NCI-H1436 treated with DMSO at 0.1 percent for 48 hours (cell line): ENCODE measurements at regions not wholly inside any gene's neighbourhood (a gene's known extent, or its start where the extent isn't known, plus 50 kb on each side); places are given as distances from the start of the nearest gene placed in this dataset.

Experiments
- DNase-seq: peaks from one replicate; lab custom pipeline; 2025; lab: John Stamatoyannopoulos, UW

DNA sequence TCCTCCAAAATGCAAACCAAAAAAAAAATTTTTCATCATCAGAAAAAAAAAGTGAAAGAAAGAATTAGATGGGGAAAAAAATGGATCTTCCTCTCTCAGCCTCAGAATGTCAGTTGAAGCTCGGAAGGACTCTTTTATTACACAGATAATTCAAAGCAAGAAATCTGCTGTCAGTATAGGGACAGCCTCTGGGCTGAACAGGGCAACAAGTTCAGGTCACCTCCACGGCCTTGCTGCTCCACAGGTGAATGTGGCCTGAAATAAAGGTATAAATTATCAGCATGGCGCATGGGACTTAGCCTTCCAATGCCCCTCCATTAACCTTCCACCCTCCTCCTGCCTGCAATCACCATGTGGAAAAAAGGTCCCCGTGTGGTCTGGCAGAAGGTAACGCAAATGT, 316.8 kb upstream of the POU3F3 start:
- no peak for DNase-seq

DNA sequence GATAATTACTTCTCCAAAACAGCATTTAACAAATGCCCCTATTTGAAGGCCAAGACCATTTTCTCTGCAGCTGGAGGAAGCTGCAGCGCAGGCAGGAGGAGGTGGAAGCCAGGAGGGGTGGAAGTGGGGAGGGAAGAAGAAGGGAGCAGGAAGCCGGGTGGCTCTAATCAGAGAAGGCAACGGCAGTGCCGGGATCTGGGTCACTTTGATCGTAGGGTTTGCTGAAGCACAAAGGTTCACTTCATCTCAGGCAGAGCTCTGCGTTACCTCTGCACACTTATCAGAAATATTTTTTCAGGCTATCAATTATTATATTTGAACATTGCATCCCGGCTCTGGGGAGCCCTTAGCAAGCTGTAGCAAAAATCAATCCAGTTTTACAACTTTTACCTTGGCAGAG, 315.8 kb upstream of the POU3F3 start:
- DNase-seq = no peak

DNA sequence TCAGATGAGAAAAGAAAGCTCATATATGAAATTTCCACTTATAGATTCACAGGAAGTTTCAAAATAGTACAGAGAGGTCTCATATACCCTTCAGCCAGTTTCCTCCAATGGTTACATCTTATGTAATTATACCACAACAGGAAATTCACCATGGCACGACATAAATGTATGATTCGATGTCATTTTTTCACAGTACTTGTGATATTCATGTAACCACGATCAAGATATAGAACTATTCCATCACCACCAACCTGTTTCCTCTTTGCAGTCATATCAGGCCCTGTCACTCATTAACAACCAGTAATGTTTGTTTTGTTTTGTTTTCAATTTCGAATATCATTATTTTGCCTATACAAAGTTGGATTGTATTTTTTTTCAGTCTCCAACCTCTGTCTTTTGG, 314.3 kb upstream of the POU3F3 start:
- no peak for DNase-seq

DNA sequence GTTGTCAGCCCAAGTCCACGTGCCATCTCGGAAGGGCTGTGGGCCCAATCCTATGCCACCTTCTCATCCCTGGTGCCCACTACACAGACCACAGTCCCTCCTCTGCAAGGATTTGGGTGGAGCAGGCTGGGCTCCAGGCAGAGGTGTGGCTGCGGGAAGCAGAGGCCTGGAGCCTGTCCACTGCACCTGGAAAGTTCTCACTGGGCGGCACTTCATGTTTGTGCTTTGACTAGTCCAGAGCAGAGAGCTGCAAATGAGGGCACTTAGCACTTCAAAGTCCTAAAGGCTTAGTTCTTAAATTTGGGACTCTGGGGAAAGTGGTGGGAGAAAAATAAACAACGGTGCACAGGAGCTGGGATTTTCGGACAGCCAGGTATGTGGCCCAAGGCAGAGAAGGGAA, 308.9 kb upstream of the POU3F3 start:
- no peak for DNase-seq

DNA sequence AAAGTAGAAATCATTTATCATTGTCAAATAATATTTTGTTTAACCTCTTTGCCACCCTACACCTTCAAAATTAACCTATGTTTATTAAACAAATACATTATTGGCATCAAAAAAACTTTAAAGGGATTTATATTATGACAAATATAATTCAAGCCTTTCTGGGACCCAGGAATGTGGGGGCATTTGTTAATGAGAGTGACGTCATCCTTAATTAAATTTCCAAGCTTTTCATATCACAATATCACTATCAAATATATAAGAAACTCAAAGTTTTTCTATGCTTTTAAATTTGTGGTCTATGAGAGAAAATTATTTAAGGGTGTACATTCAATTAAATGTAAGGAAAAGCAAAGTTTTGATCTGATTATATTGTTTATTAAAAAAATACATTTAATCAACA, 307.4 kb upstream of the POU3F3 start:
- no peak for DNase-seq

DNA sequence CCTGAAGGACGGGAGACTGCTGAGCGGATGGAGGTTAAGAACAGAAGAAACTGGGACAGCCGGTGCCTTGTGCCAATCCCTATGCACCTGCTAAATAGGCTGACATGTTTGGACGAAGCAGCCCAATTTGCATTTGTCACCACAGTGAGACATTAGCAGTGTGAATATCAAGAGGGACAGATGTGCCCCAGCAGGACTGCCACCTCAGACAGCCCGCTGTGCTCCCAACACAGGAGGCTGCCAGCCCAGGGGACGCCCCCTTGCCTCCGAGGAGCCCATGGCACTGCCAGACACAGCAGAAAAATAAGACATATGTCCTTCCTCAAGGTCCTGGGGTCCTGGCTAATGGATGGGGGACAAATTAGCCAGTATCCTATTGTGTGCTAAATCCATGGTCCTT, 306.7 kb upstream of the POU3F3 start:
- DNase-seq = no peak

DNA sequence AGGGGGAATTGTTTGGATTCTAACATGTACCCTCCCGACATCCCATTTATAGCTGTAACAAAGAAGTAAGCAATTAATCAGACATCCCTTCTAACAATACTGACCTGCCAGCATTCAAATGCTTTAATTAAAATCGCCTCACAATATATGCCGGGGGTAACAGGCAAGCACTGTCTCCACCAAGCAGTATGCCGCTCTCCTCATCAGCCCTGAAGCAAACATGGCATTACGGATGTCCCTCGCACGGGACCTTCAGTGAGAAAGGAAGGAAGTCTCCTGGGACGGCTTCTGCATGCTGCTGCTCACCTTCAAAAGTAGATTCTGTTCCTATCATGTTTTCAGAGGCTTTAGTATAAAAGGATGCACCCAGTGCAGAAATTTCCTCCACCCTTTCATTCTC, 292.7 kb upstream of the POU3F3 start:
- DNase-seq = no peak

DNA sequence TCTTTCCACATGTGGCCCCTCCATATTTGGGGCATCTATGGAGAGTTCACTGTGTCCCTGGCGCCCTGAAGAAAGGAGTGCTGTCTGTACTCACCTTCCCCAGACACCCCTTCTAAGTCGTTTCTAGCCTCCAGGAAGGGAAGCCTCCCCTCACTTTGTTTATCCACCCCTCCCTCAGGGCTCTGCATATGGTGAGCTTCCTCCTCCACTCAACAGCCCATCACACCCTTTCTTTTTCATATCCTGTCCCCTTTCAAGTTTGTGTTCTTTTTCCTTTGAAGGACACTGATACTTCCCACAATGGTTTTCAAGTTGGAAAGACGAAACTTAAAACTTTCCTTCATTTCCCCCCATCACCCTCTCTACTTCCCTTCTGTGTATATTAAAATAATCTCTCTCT, 291.4 kb upstream of the POU3F3 start:
- no peak for DNase-seq

DNA sequence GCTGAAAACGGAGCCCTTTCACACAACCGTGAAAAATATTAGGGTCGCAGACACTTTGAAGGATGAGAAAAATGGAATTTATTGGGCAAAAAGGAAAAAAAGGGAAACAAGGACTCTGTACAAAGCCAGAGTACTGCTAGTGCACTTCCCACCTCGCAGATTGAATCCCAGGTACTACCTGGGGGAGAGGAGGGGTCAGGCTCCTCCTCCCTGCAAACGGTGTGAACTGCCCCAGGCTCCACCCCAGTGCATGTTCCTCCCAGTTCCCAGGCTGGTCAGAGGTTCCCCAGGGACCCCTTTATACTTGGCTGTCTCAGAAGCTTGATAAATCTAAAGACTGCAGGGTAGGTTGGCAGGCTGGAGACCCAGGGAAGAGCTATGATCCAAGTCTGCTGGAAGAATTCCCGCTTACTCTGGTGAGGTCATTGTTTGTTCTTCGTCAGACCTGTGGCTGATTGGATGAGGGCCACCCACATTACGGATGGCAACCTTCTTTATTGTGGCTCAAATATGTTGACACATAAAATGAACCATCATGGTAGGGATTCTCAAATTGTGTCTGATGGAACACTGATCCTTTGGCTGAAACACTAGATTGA, 290.4 kb upstream of the POU3F3 start:
- no peak for DNase-seq

DNA sequence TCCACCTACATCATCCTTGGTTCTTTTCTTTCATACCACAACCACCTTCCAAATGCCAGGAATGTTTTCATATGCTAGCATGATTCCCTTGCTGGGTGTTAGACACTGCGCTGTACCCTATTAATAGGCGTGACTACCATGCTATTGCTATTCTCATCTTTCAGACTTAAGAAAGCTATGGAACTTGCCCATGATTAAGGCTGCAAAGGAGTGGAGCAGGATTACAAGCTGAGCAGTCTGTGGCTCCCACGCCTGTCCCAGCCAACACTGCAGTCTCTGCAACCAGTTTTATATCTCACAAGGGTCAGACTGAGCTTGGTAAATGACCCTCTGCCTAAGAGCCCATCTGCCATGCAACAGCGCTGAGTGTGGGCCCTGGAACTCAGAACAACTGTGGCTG, 285.7 kb upstream of the POU3F3 start:
- no peak for DNase-seq

DNA sequence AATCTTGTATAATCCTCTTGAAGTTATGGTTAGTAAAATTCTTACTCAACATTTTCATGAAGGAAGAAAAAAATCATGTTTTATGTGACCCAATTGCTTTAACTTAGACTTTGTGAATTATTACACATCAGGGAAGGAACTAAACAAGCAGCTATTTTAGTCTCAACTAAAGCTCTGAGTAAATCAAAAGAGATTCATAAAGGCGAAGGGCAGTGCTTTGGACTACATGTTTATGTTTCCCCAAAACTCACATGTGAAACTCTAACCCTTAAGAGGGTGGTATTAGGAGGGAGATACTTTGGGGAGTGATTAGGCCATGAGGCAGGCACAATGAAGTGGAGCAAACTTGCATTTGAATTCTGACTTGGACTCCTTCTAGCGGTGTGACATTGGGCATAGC, 283.7 kb upstream of the POU3F3 start:
- DNase-seq = no peak

DNA sequence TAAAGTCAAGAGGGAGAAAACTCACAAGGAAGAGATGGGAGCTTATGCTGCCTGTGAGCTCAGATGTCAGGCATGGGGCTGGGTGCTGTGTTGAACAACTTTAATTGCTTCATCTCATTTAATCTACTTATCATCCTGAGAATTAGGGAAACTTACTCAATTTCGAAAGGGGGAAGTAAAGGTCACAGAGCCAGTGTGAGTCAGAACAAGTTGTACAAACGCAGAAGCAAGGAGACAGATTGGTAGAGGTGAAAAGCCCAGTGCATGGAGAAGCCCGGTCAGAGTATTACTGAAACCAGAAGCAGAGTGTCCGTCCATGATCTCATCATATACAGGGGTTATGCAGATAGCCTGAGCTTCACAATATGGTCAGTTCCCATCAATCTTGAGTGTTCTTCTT, 281.1 kb upstream of the POU3F3 start:
- DNase-seq = no peak

DNA sequence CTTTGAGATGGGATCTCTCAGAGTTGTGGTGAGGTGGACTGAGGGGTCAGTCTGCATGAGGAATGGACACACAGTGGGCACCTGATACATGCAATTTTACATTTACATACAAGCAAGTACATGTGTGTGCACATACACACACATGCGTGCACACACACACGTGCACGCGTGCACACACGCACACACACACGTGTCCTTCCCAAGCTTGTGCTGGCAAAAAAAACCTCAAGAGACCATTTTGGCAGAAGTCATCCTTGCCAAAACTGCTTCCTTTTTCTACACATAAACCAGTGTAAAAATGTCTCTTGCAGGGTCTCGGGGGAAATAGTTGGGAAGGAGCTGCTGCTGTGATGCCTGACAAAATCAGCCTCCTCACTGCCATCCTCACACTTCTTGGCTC, 279.5 kb upstream of the POU3F3 start:
- DNase-seq = no peak

DNA sequence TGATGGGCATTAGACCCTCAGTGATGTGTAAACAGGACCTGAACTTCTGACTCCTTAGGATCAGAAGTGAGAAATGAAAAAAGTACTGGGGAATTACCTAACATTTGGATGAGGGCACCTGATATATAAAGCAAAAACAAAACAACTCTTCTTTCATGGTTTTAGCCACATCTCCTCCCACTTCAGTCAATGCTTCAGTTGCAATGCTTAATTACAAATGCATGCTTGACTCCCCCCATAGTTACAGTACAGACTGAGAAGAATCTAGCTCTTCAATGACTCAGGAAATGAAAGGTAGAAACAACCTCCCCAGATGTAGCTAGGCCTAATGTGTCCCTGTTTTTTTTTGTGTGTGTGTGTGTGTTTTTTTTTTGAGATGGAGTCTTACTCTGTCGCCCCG, 276.8 kb upstream of the POU3F3 start:
- no peak for DNase-seq

DNA sequence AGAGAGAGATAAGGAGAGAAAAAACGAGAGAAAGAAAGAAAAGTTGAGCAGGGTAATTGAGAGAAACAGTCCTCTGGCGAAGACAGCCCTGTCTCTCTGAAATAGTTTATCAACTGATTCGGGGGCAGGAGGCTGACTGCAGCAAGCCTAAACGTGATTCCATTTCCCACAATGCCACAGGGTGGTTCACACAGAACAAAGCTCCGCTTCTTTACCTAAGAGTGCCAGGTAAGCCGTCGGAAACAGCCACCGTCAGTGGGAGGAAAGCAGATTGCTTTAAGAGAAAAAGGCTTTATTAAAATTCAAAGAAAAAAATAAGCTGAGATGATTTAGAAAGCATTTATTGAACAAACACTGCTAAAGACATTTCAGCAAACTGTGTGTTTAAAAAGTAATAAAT, 271.4 kb upstream of the POU3F3 start:
- DNase-seq = no peak

DNA sequence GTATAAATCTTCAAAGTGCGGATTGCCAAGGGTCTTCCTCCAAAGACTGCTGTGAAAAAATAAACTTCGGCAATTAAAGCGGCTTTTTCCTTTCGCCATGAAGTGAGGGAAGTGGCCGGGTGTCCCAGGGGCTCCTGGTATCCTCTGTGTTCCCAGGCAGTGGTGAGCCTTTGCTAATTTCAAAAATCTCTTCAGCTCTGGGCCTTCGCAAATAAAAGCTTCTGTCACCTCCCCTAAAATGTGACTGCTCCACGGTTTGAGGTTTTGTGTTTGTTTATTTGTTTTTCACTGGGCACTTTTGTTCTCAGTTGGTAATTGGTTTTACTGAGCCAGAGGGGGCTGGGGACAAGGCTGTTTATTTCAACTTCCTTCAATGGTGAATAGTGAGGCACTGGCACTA, 270.1 kb upstream of the POU3F3 start:
- DNase-seq = no peak

DNA sequence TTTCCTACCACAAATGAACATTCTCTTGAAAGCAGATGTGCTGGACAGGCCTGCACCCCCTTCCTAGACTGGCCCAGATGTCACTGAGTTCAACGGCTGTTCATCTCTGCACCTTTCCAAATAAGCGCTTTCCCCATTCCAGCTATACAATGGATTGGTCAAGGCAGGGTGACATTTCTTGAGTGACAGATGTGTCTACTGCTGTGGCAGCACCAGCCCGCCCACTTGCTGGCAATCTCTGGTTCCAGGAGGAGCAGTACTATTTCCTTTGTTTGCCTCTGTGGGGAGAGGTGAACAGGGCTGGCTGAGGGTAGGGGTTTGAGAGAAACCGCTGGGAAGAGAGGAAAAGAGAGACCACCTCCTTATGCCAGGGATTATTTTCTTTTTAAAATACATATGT, 269.5 kb upstream of the POU3F3 start:
- no peak for DNase-seq

DNA sequence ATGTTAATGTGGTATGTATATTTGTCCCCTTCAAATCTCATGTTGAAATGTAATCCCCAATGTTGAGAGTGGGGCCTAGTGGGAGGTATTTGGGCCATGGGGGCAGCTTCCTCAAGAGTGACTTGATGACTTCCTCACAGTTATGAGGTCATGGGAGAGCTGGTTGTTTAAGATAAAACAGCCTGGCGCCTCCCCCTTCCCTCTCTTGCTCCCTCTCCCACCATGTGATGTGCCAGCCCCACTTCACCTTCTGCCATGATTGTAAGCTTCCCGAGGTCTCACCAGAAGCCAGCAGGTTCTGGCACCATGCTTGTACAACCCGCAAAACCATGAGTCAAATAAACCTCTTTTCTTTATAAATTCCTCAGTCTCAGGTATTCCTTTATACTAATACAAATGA, 258.3 kb upstream of the POU3F3 start:
- DNase-seq = no peak

DNA sequence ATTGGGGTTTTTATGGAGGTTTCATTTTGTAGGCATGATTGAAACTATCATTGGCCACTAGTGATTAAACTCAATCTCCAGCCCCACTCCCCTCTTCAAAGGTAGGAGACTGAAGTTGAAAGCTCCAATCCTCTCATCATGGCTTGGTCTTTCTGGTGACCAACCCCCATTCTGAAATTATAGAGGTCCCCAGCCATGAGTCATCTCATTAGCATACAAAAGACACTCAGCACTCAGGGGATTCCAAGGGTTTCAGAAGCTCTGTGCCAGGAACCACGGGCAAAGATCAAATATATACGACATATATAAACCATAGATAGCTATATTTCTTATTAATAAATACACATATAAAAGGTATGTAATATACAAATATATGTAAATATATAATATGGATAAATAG, 256.0 kb upstream of the POU3F3 start:
- DNase-seq = no peak

DNA sequence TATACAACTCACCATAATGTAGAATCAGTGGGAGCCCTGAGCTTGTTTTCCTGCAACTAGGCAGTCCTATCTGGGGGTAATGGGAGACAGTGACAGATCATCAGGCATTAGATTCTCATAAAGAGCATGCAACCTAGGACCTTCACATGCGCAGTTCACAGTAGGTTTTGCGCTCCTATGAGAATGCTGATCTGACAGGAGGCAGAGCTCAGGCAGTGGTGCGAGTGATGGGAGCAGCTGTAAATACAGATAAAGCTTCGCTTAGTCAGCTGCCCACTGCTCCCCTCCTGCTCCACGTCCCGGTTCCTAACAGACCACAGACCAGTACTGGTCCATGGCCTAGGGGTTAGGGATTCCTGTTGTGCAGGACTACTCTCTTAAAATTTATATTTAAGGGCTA, 255.3 kb upstream of the POU3F3 start:
- no peak for DNase-seq

DNA sequence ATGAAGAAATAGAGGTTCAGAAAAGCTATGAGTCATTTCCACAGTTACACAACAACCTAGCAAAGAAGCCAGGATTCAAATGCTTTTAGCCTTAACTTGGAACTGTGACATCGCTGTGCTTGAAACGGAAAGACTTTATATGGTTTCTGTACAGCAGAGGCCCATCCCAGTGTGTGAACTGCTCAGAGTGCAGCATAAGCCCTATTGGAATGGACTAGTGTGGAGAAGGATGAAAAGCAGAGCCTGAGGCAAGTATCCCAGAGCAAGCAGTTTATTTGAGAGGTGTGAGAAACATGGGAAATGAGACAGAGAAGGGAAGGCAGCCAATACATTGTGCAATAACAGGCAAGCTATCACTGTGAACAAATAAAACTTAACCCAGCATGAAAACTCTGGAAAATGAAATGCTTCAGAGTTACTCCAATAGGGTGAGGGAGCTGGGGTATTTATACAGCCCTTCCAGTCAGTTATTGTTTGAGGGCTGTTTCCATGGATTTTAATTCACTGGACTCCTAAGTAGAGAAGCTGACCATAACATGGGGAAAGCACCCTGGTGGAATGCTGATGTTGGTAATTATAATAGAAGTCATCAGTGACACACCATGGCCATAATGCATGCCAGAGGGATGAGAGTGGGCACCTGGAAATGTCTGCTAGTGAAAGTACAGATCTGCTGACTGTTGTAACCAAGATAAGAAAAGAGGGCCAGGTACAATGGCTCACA, 254.0 kb upstream of the POU3F3 start:
- no peak for DNase-seq

DNA sequence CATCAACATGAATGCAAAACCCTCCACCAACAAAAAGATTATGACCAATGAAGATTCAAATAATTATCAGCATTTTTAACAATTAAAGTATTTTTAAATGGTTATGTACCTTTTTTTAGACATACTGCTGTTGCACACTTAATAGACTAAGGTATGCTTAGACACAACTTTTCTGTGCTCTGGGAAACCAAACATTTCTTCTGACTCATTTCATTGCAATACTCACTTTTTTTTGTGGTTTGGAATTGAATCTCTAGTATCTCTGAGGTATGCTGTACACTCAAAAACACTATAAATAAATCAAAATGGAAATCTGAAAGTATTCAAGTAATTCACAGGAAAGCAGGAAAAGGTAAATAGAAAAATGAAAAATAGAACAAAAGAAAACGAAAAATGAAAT, 247.9 kb upstream of the POU3F3 start:
- DNase-seq = no peak

DNA sequence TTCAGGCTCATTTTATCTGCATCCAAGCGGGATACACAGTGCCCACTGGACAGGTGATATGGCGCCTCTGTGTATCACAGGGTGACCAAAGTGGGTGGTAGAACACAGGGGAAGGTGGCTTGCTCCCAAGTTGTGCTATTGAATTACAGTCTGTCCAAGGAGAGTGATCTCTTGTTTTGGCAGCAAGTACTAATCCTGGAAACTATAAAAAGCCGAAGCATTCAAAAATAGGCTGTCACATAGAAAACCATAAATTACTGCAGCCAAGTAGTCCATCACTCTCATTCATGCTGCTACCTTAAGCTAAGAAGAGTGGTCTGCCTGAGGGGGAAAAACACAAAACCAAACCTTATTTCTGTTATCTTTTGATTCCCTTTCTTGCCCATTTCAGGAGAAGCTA, 237.1 kb upstream of the POU3F3 start:
- no peak for DNase-seq

DNA sequence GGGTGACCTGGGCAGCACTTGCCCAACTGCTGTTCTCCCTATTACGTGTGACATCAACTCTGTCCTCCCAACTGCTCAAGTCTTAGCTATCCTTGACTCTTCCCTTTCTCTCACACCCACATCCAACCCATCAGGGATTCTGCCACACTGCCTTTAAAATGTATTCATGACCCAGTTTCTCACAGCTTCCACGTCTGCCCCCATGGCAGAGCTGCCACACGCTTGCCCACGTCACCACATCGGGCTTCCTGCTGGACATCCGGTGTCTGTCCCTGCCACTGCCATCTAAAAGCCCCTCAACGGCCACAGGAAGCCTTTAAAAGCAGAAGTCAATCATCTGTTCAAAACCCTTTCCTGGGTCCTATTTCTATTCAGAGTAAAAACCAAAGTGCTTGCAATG, 233.1 kb upstream of the POU3F3 start:
- no peak for DNase-seq
